Neuronal stem cell (in vitro differentiated cells): ENCODE measurements at regions not wholly inside any gene's neighbourhood (a gene's known extent, or its start where the extent isn't known, plus 50 kb on each side); places are given as distances from the start of the nearest gene placed in this dataset.

ENCODE experiments used
- DNase-seq: peaks from one replicate; pipeline ENCODE4 v3.0.0-alpha.2; 2013; ENCODE audit warnings: low spot score
- H2AFZ ChIP-seq: one replicate; pipeline ENCODE4 v1.6.1; 2013; ENCODE audit warnings: mild to moderate bottlenecking, low read length, inconsistent platforms
- H2AK5ac ChIP-seq: 2 replicates; pipeline ENCODE4 v1.6.1; 2013; ENCODE audit warnings: low read depth, mild to moderate bottlenecking, inconsistent platforms, low read length, moderate library complexity, mixed read lengths
- H2BK120ac ChIP-seq: 2 replicates; pipeline ENCODE4 v1.6.1; 2013; ENCODE audit warnings: low read depth, mild to moderate bottlenecking, inconsistent platforms, low read length, moderate library complexity, mixed read lengths
- H2BK12ac ChIP-seq: one replicate; pipeline ENCODE4 v1.6.1; 2013; ENCODE audit warnings: low read length, inconsistent platforms
- H2BK15ac ChIP-seq: 2 replicates; pipeline ENCODE4 v1.6.1; 2013; ENCODE audit warnings: mild to moderate bottlenecking, low read length, inconsistent platforms, mixed read lengths
- H2BK5ac ChIP-seq: one replicate; pipeline ENCODE4 v1.6.1; 2013; ENCODE audit warnings: inconsistent platforms, mild to moderate bottlenecking, low read length, moderate library complexity
- H3K14ac ChIP-seq: one replicate; pipeline ENCODE4 v1.6.1; 2013; ENCODE audit warnings: low read length, inconsistent platforms
- H3K18ac ChIP-seq: 2 replicates; pipeline ENCODE4 v1.6.1; 2013; ENCODE audit warnings: low read length, inconsistent platforms
- H3K23ac ChIP-seq: 2 replicates; pipeline ENCODE4 v1.6.1; 2013; ENCODE audit warnings: low read depth, mild to moderate bottlenecking, mixed read lengths, low read length, inconsistent platforms; ENCODE audit not compliant: poor library complexity
- H3K27ac ChIP-seq: replicated peaks from 3 replicates; pipeline ENCODE4 v1.5.1; 2013; ENCODE audit warnings: low read length, inconsistent platforms
- H3K27me3 ChIP-seq, 3 experiments: 2 replicates each; pipeline ENCODE4 v1.6.1; 2013; ENCODE audit warnings: low read length in 3 of 3, mild to moderate bottlenecking in 2 of 3, inconsistent platforms in 1 of 3, low read depth in 1 of 3, mixed read lengths in 1 of 3, moderate library complexity in 1 of 3; ENCODE audit not compliant: control insufficient read depth in 3 of 3, insufficient read depth in 3 of 3
- H3K36me3 ChIP-seq, 2 donors: replicated peaks in 1 of 2; 2 replicates each; pipeline ENCODE4 v1.6.1; 2013; ENCODE audit warnings: low read length in 2 of 2; ENCODE audit not compliant: control insufficient read depth in 2 of 2, insufficient read depth in 2 of 2
- H3K4ac ChIP-seq: 2 replicates; pipeline ENCODE4 v1.6.1; 2013; ENCODE audit warnings: inconsistent platforms, mild to moderate bottlenecking, low read length, moderate library complexity
- H3K4me1 ChIP-seq, 2 donors: 1 replicate in 1 of 2; 2 replicates in 1 of 2; pipeline ENCODE4 v1.6.1; 2013; ENCODE audit warnings: low read length in 2 of 2, low read depth in 1 of 2; ENCODE audit not compliant: control insufficient read depth in 2 of 2, insufficient read depth in 1 of 2
- H3K4me2 ChIP-seq: one replicate; pipeline ENCODE4 v1.6.1; 2013; ENCODE audit warnings: mild to moderate bottlenecking, low read length, inconsistent platforms; ENCODE audit not compliant: insufficient read depth, poor library complexity, severe bottlenecking
- H3K4me3 ChIP-seq, 2 donors: 2 replicates each; pipeline ENCODE4 v1.5.1; 2013; ENCODE audit warnings: low read length in 2 of 2, mild to moderate bottlenecking in 2 of 2, inconsistent platforms in 1 of 2, moderate library complexity in 1 of 2
- H3K79me1 ChIP-seq: one replicate; pipeline ENCODE4 v1.6.1; 2013; ENCODE audit warnings: low read depth, mild to moderate bottlenecking, inconsistent platforms, low read length, moderate library complexity
- H3K9ac ChIP-seq: one replicate; pipeline ENCODE4 v1.6.1; 2013; ENCODE audit warnings: mild to moderate bottlenecking, low read depth, low read length, inconsistent platforms; ENCODE audit not compliant: poor library complexity
- H3K9me3 ChIP-seq, 2 donors: replicated peaks in 1 of 2; 2 replicates each; pipeline versions ENCODE3 to v1.6.1; 2013; ENCODE audit warnings: low read length in 2 of 2, mild to moderate bottlenecking in 2 of 2, inconsistent platforms in 1 of 2, low read depth in 1 of 2, mixed read lengths in 1 of 2, moderate library complexity in 1 of 2; ENCODE audit not compliant: control insufficient read depth in 2 of 2, insufficient read depth in 1 of 2
- H4K8ac ChIP-seq: one replicate; pipeline ENCODE4 v1.6.1; 2013; ENCODE audit warnings: low read depth, mild to moderate bottlenecking, inconsistent platforms, low read length, moderate library complexity
- H4K91ac ChIP-seq: one replicate; pipeline ENCODE4 v1.6.1; 2013; ENCODE audit warnings: low read length, low read depth, mild to moderate bottlenecking, inconsistent platforms; ENCODE audit not compliant: poor library complexity
- WGBS, 2 donors: extraction: QIAGEN DNeasy Blood & Tissue Kit; methylation state at CpG; one replicate each; pipeline ENCODE4 v1.1.7; 2013; ENCODE audit warnings: missing lambda C conversion rate in 2 of 2, mixed read lengths in 1 of 2; ENCODE audit not compliant: insufficient read length in 2 of 2, insufficient replicate concordance in 1 of 2; ENCODE audit errors: extremely low coverage in 2 of 2; 5-methylcytosine and 5-hydroxymethylcytosine counted together

GRCh38 chrX:139187738-139188137 is 342.8 kb upstream of the F9 start:
- Histone ChIP-seq H2BK12ac (no peak overlapping the region), H3K4me3 (no peak overlapping the region), H3K18ac (no peak overlapping the region), H3K27me3 (no peaks in the 10 kb centered on the region), H2AK5ac (no peak overlapping the region), H3K27ac (no peak overlapping the region), H4K91ac (no peak overlapping the region), H3K4me2 (no peak overlapping the region), H2BK15ac (no peak overlapping the region), H3K9me3 (no peaks in the 10 kb centered on the region), H3K79me1 (no peaks in the 10 kb centered on the region), H3K23ac (no peak overlapping the region), H4K8ac (no peak overlapping the region), H2AFZ (no peak overlapping the region), H3K14ac (no peak overlapping the region), H3K9ac (no peak overlapping the region), H3K36me3 (peaks cover 0 to 3% of the 10 kb centered on the region in 2 donors), H3K4me1 (peaks cover 3 to 7% of the 10 kb centered on the region in 2 donors), H2BK120ac (no peak overlapping the region), H2BK5ac (no peak overlapping the region), H3K4ac (no peak overlapping the region)
- no peak for DNase-seq
- WGBS, 2 donors: no CpG with 5 or more reads among the region's 4 CpGs

DNA sequence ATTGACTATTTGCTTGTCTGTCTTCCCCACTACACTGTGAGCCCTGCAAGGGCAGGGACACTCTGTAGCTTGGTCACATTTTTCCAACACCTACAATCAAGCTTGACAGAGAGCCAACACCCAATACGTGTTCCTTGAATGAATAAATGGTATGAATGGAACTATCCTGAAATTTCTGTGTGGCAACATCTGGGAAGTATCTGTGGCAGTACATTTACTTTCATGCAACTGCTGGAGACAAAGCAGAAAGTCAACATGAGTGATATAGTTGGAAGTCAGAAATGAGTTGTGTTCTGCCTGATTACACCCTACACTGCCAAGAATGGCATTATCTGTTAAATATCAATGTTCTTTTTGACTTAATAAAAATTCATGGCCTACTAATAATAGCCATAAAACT is 343.5 kb upstream of the F9 start:
- Histone ChIP-seq H3K14ac (no peak overlapping the region), H3K4me3 (no peak overlapping the region), H3K36me3 (no peaks in the 10 kb centered on the region), H4K91ac (no peak overlapping the region), H2AK5ac (no peak overlapping the region), H3K4ac (no peak overlapping the region), H4K8ac (no peak overlapping the region), H3K4me2 (no peak overlapping the region), H3K9ac (no peak overlapping the region), H2BK15ac (no peak overlapping the region), H3K18ac (no peak overlapping the region), H3K23ac (no peak overlapping the region), H3K27ac (no peak overlapping the region), H3K27me3 (no peaks in the 10 kb centered on the region), H2AFZ (no peak overlapping the region), H3K79me1 (no peaks in the 10 kb centered on the region), H2BK12ac (no peak overlapping the region), H3K9me3 (no peaks in the 10 kb centered on the region), H3K4me1 (peaks cover 3 to 7% of the 10 kb centered on the region in 2 donors), H2BK5ac (no peak overlapping the region), H2BK120ac (no peak overlapping the region)
- no peak for DNase-seq
- no CpG with 5 or more reads among the region's 1 CpG for WGBS, 2 donors

- Histone ChIP-seq H4K91ac (no peak overlapping the region), H3K27me3 (no peaks in the 10 kb centered on the region), H2AK5ac (no peak overlapping the region), H3K18ac (no peak overlapping the region), H3K4me1 (no peaks in the 10 kb centered on the region), H3K23ac (no peak overlapping the region), H2BK120ac (no peak overlapping the region), H3K9me3 (no peaks in the 10 kb centered on the region), H3K27ac (no peak overlapping the region), H2BK12ac (no peak overlapping the region), H2AFZ (no peak overlapping the region), H3K4me3 (no peak overlapping the region), H3K4me2 (no peak overlapping the region), H2BK5ac (no peak overlapping the region), H2BK15ac (no peak overlapping the region), H3K14ac (no peak overlapping the region), H4K8ac (no peak overlapping the region), H3K4ac (no peak overlapping the region), H3K9ac (no peak overlapping the region), H3K79me1 (no peaks in the 10 kb centered on the region), H3K36me3 (peaks cover 0 to 25% of the 10 kb centered on the region in 2 donors)
- DNase-seq: no peak
- no CpG with 5 or more reads among the region's 1 CpG for WGBS, 2 donors
These were observed 350.9 kb upstream of the F9 start for GRCh38 chrX:139179592-139179991.

DNA sequence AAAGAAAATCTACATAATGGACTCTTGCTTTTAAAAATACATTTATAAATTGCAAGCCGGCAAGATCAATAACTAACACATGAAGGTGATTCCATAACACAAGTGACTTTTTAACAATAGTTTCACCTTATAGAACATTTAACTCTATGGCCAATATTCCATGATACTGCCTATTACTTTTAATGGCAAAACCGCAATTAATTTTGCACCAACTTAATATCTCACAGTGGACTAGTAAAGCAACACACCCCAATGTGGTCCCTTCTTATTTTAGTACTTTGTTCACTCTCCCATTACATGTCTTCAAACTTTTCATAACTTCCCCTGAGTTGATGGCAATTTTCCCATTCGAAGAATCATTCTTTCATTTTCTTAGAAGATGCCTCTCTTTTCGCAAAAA is 351.6 kb upstream of the F9 start:
- Histone ChIP-seq H3K14ac (no peak overlapping the region), H3K9me3 (no peaks in the 10 kb centered on the region), H4K8ac (no peak overlapping the region), H3K27ac (no peak overlapping the region), H4K91ac (no peak overlapping the region), H2AFZ (no peak overlapping the region), H2BK5ac (no peak overlapping the region), H3K23ac (no peak overlapping the region), H3K4me3 (no peak overlapping the region), H2BK12ac (no peak overlapping the region), H3K4me1 (no peaks in the 10 kb centered on the region), H3K27me3 (no peaks in the 10 kb centered on the region), H3K9ac (no peak overlapping the region), H2BK15ac (no peak overlapping the region), H2BK120ac (no peak overlapping the region), H3K4me2 (no peak overlapping the region), H3K4ac (no peak overlapping the region), H3K18ac (no peak overlapping the region), H2AK5ac (no peak overlapping the region), H3K79me1 (no peaks in the 10 kb centered on the region), H3K36me3 (peaks cover 0 to 25% of the 10 kb centered on the region in 2 donors)
- DNase-seq: no peak
- WGBS, 2 donors: no CpG with 5 or more reads among the region's 4 CpGs
